K562 (cell line): ENCODE measurements at regions not wholly inside any gene's neighbourhood (a gene's known extent, or its start where the extent isn't known, plus 50 kb on each side); places are given as distances from the start of the nearest gene placed in this dataset.
"Not testable (repeated sequence)": the region's sequence is repeated elsewhere in the genome, so short reads cannot be mapped to it uniquely, and the experiment has no call there.

ENCODE experiments used
- ATAC-seq: fragments of 200-7000 bp; cut with Tn5 transposase; 3 replicates; pipeline ENCODE4 v1.9.1; 2020; ENCODE audit warnings: moderate library complexity
- BruUV-seq: library from RNA; stranded (reverse); fragments of 400-500 nt; replicated peaks from 2 replicates; lab custom pipeline; 2021; lab: Mats Ljungman, UMichigan
- CTCF ChIA-PET: fragments of 300-600 bp; formaldehyde crosslinking; extraction: SDS; loops from one replicate; lab custom pipeline; 2021; ENCODE audit warnings: low intra/inter-chr PET ratio; lab: Yijun Ruan, JAX
- POLR2A ChIA-PET: fragments of 300-600, 350-650 bp; sonication (Branson Sonifier 250); formaldehyde crosslinking; extraction: SDS; loops from one replicate; lab custom pipeline; 2021; ENCODE audit warnings: antibody characterized with exemption, inconsistent platforms; lab: Yijun Ruan, JAX
- DNase-seq, 4 experiments: peaks; one replicate each; pipeline versions ENCODE4 v3.0.0 to v3.0.0-alpha.2; 2011 to 2018; ENCODE audit warnings: low spot score in 3 of 4, mixed read lengths in 3 of 4; ENCODE audit errors: extremely low read depth in 1 of 4
- FAIRE-seq: peaks from 2 replicates; lab custom pipeline; 2011; peaks lifted over from hg19 to GRCh38; lab: Jason Lieb, UNC
- H2AFZ ChIP-seq: 2 replicates; pipeline ENCODE4 v1.6.0; 2011; ENCODE audit warnings: low read depth, low read length, control low read depth, inconsistent platforms
- H3K27ac ChIP-seq: fragments of 200-600 bp; 3 replicates; pipeline ENCODE4 v1.8.0; 2011; ENCODE audit warnings: low read depth, mild to moderate bottlenecking, control low read depth, inconsistent platforms, low read length, moderate library complexity, mixed read lengths; ENCODE audit errors: extremely low read depth
- H3K27me3 ChIP-seq, 2 experiments: fragments of 300-600 bp in 1 of 2; 2 replicates in 1 of 2; 3 replicates in 1 of 2; pipeline versions ENCODE4 v1.6.0 to v1.8.0; 2011; ENCODE audit warnings: inconsistent platforms in 2 of 2, low read length in 2 of 2, mild to moderate bottlenecking in 1 of 2, mixed read lengths in 1 of 2, moderate library complexity in 1 of 2; ENCODE audit not compliant: control insufficient read depth in 2 of 2, insufficient read depth in 2 of 2
- H3K36me3 ChIP-seq: fragments of 300-600 bp; 3 replicates; pipeline ENCODE4 v1.8.0; 2011; ENCODE audit warnings: mild to moderate bottlenecking, low read length, inconsistent platforms; ENCODE audit not compliant: control insufficient read depth, insufficient read depth
- H3K4me1 ChIP-seq, 2 experiments: fragments of 200-600 bp in 1 of 2; replicated peaks in 1 of 2; 2 replicates in 1 of 2; 3 replicates in 1 of 2; pipeline versions ENCODE4 v1.5.1 to v1.8.0; 2011; ENCODE audit warnings: inconsistent platforms in 2 of 2, low read length in 2 of 2, mild to moderate bottlenecking in 1 of 2, mixed read lengths in 1 of 2, moderate library complexity in 1 of 2; ENCODE audit not compliant: control insufficient read depth in 2 of 2, insufficient read depth in 2 of 2
- H3K4me2 ChIP-seq: 2 replicates; pipeline ENCODE4 v1.6.1; 2011; ENCODE audit warnings: low read length, control low read depth, inconsistent platforms, mixed read lengths; ENCODE audit not compliant: insufficient read depth
- H3K4me3 ChIP-seq: fragments of 200-600 bp; sonication (generic), shearing (Covaris generic); 2 replicates; pipeline ENCODE4 v1.5.1; 2016; ENCODE audit warnings: control low read depth, inconsistent platforms
- H3K79me2 ChIP-seq: fragments of 200-600 bp; 3 replicates; pipeline ENCODE4 v1.8.0; 2011; ENCODE audit warnings: low read length, inconsistent platforms; ENCODE audit not compliant: control insufficient read depth, insufficient read depth
- H3K9ac ChIP-seq, 2 experiments: 2 replicates each; pipeline versions ENCODE4 v1.6.0 to v1.6.1; 2011; ENCODE audit warnings: low read depth in 2 of 2, low read length in 2 of 2, control low read depth in 1 of 2, inconsistent platforms in 1 of 2, mild to moderate bottlenecking in 1 of 2, mixed read lengths in 1 of 2; ENCODE audit not compliant: insufficient read depth in 1 of 2
- H3K9me1 ChIP-seq: one replicate; pipeline ENCODE4 v1.6.0; 2011; ENCODE audit warnings: inconsistent platforms, mild to moderate bottlenecking, low read length, moderate library complexity; ENCODE audit not compliant: control insufficient read depth, insufficient read depth
- H3K9me3 ChIP-seq: replicated peaks from 2 replicates; pipeline ENCODE4 v1.5.1; 2011; ENCODE audit warnings: low read depth, low read length, inconsistent platforms; ENCODE audit not compliant: control insufficient read depth, insufficient read depth
- H4K20me1 ChIP-seq: replicated peaks from 2 replicates; pipeline ENCODE4 v1.6.1; 2011; ENCODE audit warnings: low read length, inconsistent platforms, mixed read lengths; ENCODE audit not compliant: control insufficient read depth, insufficient read depth
- FOXM1 ChIP-seq, 2 experiments: fragments of 450-650 bp in 1 of 2; sonication (generic) in 1 of 2; formaldehyde crosslinking in 1 of 2; IDR thresholded peaks; 2 replicates each; pipeline versions ENCODE4 v1.6.1 to v1.9.0; 2017 to 2022; ENCODE audit warnings: low read depth in 2 of 2, mild to moderate bottlenecking in 2 of 2, missing genetic modification reagents in 1 of 2, moderate library complexity in 1 of 2
- TSC22D4 ChIP-seq: fragments of 450-650 bp; IDR thresholded peaks from 2 replicates; pipeline ENCODE4 v1.6.1; 2016; ENCODE audit warnings: missing genetic modification characterization, missing biosample characterization, control low read depth
- ZFP36 ChIP-seq: fragments of 150-350 bp; IDR thresholded peaks from 2 replicates; pipeline ENCODE4 v1.6.1; 2018; ENCODE audit warnings: low read length, low read depth; ENCODE audit not compliant: partially characterized antibody
- WGBS: fragments of 100-300 bp; shearing (Covaris generic); methylation state at CpG from one replicate; pipeline ENCODE4 v1.1.6; 2016; ENCODE audit warnings: low coverage, mixed read lengths; ENCODE audit not compliant: insufficient coverage; ENCODE audit errors: missing lambda C conversion rate; 5-methylcytosine and 5-hydroxymethylcytosine counted together
- in situ Hi-C: fragments of 300-500 bp; cut with MboI; formaldehyde crosslinking; loops from 4 replicates; pipeline ENCODE4 v1.15.0; 2018; ENCODE audit warnings: inconsistent platforms, mixed read lengths
- intact Hi-C: fragments of 100-400 bp; cut with micrococcal nuclease; formaldehyde crosslinking; loops from 2 replicates; pipeline ENCODE4 v1.14.2; 2022

GRCh38 chr15:77897896-77898406 is 179.6 kb downstream of the TBC1D2B start:
- in situ Hi-C loops = no loop called here
- TF ChIP-seq ZFP36 (peak; percentile 42), TSC22D4 (no peak), FOXM1 (IDR thresholded peaks at IDR 0.05; ENCODE audit: low read depth) (no peak), FOXM1 (CRISPR knock-in tag; IDR thresholded peaks at IDR 0.05; ENCODE audit: low read depth) (no peak)
- Histone ChIP-seq H3K36me3 (no peaks in the 10 kb centered on the region), H3K27me3 (peaks cover 7 to 47% of the 10 kb centered on the region in 2 experiments), H3K4me1 (peaks cover 2 to 14% of the 10 kb centered on the region in 2 experiments; a peak in 3 of 5 replicates), H4K20me1 (peaks cover 6% of the 10 kb centered on the region; the same call in 1 of the 2 replicates), H3K9me3 (no peaks in the 10 kb centered on the region), H2AFZ (no peak overlapping the region), H3K9me1 (peaks cover 3% of the 10 kb centered on the region), H3K9ac (no peak overlapping the region), H3K79me2 (no peaks in the 10 kb centered on the region), H3K4me2 (no peak overlapping the region), H3K27ac (no peak overlapping the region), H3K4me3 (no peak overlapping the region)
- intact Hi-C loops = no loop called here
- 14% methylated on average over 12 of the region's 12 CpGs for WGBS
- no peak for FAIRE-seq
- CTCF ChIA-PET = no interaction called here
- DNase-seq = no peak
- BruUV-seq = no TSS peak
- POLR2A ChIA-PET = no interaction called here
- no peak for ATAC-seq

GRCh38 chr15:77897113-77897895 is 180.2 kb downstream of the TBC1D2B start:
- CTCF ChIA-PET, intact Hi-C loops, BruUV-seq, H3K36me3 ChIP-seq, H2AFZ ChIP-seq, ATAC-seq, in situ Hi-C loops, H3K27ac ChIP-seq, H4K20me1 ChIP-seq, H3K9ac ChIP-seq, H3K9me3 ChIP-seq, FAIRE-seq, H3K4me2 ChIP-seq, DNase-seq, H3K79me2 ChIP-seq, H3K4me3 ChIP-seq, H3K9me1 ChIP-seq: not testable (repeated sequence)
- H3K27me3 ChIP-seq = peaks cover 7 to 50% of the 10 kb centered on the region in 2 experiments
- 5% methylated on average over 27 of the region's 37 CpGs for WGBS
- peaks cover 2 to 14% of the 10 kb centered on the region in 2 experiments; a peak in 3 of 5 replicates for H3K4me1 ChIP-seq
- POLR2A ChIA-PET = interaction anchor here (0.7 kb wide), 1 partner anchor 417 kb away, joined by 3 read pairs; no protein-coding TSS in a partner anchor

- H3K79me2 ChIP-seq, H3K9me1 ChIP-seq, in situ Hi-C loops, H3K4me3 ChIP-seq, H2AFZ ChIP-seq, H3K4me2 ChIP-seq, BruUV-seq, FAIRE-seq, CTCF ChIA-PET, H3K27ac ChIP-seq, H3K9me3 ChIP-seq, H4K20me1 ChIP-seq, H3K36me3 ChIP-seq, ATAC-seq, intact Hi-C loops, DNase-seq, H3K9ac ChIP-seq: not testable (repeated sequence)
- POLR2A ChIA-PET = interaction anchor here (0.7 kb wide), 1 partner anchor 416 kb away, joined by 3 read pairs; no protein-coding TSS in a partner anchor
- H3K27me3 ChIP-seq = peaks cover 7 to 50% of the 10 kb centered on the region in 2 experiments
- WGBS = 3% methylated on average over 24 of the region's 32 CpGs
- peaks cover 2 to 14% of the 10 kb centered on the region in 2 experiments; a peak in 3 of 5 replicates for H3K4me1 ChIP-seq
Measured at GRCh38 chr15:77896147-77897112, 181.1 kb downstream of the TBC1D2B start.
